GM21381 (cell line): ENCODE measurements at regions not wholly inside any gene's neighbourhood (a gene's known extent, or its start where the extent isn't known, plus 50 kb on each side); places are given as distances from the start of the nearest gene placed in this dataset.
"Not testable (repeated sequence)": the region's sequence is repeated elsewhere in the genome, so short reads cannot be mapped to it uniquely, and the experiment has no call there.

ENCODE experiments used
- ATAC-seq: cut with Tn5 transposase; IDR thresholded peaks from one replicate; pipeline ENCODE4 v1.9.1; 2021; ENCODE audit warnings: mild to moderate bottlenecking, moderate library complexity; ENCODE audit not compliant: unreplicated experiment

DNA sequence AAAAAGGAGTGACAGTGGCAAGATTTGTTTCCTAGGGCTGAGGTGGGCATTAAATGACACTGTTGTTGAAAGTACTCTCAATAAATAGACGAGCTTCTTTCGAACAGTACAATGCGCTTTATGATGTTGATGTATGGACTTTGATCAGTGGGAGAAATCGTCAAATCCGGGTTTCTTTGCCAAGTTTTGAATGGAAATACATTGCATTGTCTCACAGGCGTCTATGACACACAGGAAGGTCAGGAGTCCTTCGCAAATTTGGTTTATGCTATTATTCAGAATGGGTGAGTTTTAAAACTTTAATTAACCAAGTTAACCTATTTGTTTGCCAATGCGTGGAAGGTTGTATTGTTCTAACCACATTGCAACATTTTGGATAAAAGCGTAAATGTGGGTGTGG, 547.3 kb upstream of the SLC35B3 start:
- no peak for ATAC-seq

DNA sequence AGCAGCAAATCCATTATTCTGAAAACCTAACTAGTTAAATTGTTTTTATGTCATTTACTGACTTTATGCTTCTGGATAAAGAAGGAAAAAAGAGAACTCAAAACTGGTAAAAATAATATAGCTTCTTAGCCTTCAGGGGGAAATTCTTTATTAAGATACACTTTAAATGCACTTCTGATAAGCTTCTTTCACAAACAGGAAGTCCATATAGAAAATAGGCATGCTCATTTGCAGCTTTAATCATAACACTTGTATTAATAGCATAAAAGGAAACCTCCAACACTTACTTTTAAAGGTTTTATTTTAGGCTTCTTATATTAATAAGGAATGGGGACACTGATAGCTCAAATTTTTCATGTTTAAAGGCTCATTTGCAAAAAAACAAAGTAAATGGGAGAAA, 538.0 kb upstream of the SLC35B3 start:
- no peak for ATAC-seq

DNA sequence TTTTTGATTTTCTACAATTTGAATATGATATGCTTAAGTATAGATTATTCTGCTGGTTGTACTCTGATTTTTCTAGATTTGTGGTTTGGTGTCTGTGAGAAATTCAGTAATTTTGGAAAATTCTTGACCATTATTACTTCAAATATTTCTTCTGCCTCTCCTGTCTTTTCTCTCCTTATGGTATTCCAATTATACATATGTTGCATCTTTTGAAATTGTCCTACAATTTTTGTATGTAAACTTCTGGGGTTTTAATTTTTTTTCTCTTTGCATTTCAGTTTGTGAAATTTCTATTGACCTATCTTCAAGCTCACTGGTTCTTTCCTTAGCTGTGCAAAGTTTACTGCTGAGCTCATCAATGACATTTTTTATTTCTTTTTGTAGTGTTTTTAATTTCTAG, 534.4 kb upstream of the SLC35B3 start:
- ATAC-seq, result no peak

DNA sequence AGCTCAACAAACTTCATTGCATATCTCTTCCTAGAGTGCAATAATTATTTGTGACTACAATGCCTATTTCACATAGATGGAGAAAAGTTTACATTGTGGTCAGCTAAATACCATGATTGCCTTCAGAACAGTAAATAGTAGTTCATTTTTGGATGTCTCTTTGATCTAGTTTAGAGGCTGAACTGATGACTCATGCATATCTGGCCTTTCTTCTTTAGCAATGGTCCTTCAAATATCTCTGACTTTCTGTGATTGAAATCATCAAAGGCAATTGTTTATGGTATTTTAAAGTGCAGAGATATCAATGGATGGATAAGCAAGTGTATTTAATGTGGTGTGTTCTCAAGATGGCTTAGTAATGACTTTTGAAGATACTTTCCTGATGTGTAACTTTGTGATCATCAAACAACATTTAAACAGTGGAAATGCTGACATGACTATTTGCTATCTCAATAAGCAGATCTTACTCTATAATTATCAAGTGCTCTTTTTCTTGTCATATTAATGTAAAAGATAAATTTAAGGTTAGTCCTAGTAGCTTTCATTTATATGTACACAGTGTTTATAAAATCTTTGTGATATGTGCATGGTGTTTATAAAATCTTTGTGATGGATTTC, 523.7 kb upstream of the SLC35B3 start:
- ATAC-seq, result no peak

DNA sequence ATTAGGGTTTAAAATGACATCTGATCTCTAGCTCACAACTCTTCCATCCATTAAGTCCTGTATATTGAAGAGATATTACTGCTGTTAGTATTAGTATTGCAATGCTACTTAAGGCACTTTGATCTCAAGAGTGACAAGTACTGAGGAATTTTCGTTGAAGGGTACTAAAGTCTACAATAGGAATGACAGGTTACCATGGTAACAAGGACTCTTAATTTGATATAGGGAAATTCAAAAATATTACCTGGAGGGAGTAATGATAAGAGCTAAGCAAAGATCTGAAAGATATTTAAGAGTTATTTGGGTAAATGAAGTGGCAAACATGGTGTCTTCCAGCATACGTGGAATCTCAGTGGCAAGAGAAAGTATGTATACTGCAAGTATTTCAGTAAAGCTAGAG, 518.0 kb upstream of the SLC35B3 start:
- ATAC-seq, result no peak

DNA sequence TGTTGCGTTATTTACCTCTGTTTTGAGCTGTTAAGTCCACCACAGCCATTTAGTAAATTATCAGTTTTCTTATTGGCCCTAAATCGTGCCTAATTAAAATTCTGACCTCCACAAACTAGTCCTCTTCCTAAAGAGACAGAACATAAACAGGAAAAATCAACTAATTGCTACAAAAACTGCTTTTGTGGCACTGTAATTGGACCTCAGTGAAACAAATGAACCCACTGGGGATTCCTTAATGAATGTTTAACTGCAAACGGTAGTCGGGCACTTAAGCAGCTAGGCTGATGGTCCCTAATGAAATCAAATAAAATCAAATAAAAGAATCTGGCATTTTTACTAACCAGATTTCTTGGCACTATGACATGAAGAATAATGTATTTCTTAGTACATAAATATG, 513.4 kb upstream of the SLC35B3 start:
- ATAC-seq, result no peak

DNA sequence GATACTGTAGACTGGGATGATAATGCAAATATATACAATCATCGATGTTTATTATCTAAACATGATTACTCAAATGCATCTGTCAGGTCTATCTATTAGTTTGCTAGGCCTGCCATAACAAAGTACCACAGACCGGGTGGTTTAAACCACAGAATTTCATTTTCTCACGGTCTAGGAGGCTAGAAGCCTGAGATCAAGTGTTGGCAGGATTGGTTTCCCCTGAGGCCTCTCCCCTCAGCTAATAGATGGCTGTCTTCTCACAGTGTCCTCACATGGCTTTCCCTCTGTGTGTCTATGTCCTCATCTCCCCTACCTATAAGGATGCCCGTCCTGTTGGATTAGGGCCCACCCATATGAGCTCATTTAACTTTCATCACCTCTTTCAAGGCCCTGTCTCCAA, 512.6 kb upstream of the SLC35B3 start:
- no peak for ATAC-seq

DNA sequence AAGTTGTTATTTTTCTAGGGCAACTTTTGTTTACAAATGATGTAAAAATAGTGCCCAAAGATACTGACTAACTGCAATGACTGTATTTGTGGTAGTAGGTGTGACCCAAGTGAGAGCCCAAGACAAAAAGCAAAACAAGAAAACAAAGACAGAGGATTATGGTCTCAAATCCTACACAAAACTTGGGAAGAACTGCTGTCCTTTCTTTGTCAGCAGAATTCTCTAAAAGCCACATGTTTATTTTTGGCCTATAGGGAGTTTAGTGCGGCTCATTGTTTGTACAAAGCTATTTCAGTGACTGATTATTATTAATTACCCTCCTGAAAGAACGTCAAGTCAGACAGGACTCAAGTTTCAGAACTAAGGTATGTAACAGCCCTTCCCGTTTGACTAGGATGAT, 509.2 kb upstream of the SLC35B3 start:
- ATAC-seq, result no peak

DNA sequence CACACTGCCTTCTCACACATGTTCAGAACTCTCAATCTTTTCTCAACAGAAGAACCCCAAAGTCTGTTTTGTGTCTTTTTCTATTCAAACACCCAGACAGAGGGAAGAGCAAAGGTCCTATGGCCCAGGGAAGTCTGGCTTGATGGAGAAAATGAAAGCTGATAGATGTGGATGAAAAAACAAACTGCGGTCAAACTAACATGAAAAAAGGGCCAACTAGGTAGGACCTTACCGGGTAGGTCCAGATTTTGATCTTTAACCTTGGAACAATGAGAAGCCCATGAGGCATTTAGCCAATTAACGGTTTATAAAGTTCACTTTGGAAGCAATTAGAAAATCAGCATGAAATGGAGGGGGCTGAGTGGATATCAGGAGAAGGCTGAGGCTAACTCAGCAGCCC, 507.7 kb upstream of the SLC35B3 start:
- no peak for ATAC-seq

DNA sequence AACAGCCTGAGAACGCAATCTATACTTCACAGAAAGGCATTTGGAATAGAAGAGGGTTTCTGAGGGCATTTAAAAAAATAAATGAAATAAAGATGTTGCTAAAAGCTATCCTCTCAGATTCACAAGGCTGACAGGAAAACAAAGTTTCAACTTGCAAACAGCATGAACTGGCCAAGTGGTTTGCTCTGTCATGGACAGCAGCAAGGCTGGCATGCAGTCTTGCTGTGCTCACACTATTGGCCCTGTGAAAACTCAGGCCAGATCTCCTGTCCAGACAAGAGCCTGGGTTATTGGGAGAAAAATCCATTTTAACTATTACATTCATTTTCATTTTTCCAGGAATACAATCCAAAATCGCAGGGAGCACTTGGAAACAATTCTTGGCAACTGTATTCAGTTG, 506.2 kb upstream of the SLC35B3 start:
- no peak for ATAC-seq

DNA sequence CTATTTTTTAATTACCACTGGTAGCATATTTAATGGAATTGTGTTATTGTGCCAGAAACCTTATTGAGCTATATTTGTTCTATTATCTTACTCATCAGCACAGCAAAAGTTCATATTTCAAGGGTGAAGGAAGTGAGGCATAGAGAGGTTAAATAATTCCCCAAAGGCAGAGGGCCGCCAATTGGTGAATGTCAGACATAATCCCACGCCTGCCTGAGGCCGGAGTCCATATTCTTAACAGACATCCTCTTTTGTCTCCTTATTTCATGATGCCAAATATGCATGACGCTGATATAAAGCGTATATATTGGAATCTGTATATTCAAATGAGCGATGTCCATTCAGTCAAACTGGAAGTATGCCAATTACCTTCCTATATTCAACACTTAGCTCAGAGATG, 505.0 kb upstream of the SLC35B3 start:
- ATAC-seq, result no peak

DNA sequence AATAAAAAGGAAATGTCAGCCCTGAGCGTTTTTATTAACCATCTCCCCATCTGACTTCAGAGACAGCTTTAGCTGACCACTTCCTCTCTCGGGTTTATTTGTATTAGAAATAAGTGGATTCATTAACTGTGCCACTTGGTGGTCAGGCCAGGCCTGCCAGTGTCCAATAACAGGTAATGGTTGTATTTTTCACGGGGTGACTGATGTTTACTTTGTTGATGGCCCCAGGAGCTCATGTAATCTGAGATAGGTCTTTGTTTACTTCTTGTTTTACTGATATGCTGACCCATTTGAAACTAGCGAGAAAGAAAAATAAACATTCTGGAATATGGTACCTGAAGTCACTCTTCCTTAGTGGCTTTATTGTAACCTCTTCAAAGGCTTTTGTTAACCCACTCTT, 504.3 kb upstream of the SLC35B3 start:
- no peak for ATAC-seq

DNA sequence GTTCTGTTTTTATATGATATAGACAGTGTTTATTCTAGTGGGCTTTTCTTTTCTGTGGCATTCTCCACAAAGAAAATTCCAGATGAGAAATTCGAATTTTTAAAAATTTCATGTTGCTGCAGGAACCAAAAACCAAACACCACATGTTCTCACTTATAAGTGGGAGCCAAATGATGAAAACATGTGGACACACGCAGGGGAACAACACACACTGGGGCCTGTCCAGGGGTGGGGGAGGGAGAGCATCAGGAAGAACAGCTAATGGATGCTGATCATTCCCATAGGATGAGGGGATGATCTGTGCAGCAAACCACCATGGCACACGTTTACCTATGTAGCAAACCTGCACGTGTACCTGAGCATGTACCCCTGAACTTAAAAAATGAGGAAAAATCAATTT, 499.0 kb upstream of the SLC35B3 start:
- ATAC-seq, result no peak

DNA sequence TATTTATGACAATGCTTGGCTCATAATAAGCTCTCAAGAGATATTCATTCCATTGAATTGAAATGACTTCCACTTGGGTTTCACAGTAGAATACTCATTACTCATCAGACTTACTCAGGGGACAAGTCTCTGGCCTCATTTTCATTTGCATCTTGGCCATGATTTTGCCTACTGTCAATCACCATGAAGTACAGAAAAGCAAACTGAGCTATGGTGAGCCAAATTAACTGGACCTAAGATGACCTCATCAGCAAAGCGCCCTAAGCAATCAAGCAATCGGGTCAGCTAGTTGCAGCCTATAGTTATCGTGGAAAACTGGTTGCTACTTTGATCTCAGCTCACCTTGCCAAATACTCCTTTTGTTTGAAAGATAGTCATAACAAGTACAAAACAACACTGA, 494.7 kb upstream of the SLC35B3 start:
- ATAC-seq, result no peak

DNA sequence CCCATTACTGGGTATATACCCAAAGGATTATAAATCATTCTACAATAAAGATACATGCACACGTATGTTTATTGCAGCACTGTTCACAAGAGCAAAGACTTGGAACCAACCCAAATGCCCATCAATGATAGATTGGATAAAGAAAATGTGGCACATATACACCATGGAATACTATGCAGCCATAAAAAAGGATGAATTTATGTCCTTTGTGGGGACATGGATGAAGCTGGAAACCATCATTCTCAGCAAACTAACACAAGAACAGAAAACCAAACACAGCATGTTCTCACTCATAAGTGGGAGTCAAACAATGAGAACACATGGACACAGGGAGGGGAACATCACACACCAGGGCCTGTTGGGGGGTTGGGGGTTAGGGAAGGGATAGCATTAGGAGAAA, 484.9 kb upstream of the SLC35B3 start:
- ATAC-seq, result not testable (repeated sequence)

DNA sequence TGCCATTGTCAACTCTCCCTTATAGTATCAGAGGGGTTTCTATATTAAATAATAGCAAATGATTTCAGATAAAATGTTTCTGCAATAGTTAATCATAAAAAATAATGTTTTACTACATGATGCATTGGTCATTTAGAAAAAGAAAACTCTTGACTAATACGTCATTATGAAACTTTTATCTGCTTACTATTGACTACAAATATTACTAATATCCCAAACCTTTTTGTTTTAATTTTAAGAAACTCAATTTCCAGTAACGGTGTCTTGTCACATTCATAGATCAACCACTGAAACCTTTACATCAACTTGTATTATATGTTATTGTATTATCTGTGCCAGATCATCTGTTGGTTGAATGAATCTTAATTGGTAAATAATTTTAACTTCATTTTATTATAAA, 482.9 kb upstream of the SLC35B3 start:
- no peak for ATAC-seq

DNA sequence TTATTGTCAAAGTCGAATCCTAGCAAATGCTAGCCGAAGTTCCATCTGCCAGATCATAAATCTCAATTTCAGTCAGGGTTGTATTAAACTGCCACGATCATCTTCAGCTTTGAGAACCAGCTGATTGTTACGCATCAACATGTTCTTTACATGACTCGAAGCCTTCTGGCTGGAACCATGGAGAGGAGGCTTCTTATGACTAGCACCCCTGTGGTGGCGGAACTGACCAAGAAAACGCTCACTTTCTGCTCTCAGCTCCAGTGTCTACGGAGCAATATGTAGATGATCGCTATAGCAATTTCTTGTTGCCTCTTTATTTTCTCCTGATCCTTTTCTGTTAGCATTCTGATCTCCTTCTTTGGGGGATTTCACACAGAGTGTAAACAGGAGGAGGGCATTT, 479.4 kb upstream of the SLC35B3 start:
- ATAC-seq, result no peak

DNA sequence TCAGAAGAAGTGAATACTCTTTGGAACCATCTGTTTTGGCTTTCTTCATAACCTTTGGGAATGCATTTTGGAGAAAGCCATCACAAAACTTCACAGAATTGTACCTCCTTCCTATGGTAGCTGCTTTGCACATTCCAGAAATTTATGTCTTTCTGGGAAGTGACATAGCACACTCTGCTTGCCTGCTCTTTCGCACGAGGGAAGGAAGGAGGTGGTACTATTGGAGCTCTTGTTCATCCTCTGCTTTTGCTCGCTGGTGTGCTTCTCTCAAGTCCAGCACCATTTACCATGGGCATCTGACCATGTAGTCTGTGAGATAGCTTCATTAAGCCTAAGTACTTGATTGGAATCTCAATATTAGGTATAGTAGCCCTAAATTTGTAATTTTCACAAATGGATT, 473.3 kb upstream of the SLC35B3 start:
- ATAC-seq, result no peak

DNA sequence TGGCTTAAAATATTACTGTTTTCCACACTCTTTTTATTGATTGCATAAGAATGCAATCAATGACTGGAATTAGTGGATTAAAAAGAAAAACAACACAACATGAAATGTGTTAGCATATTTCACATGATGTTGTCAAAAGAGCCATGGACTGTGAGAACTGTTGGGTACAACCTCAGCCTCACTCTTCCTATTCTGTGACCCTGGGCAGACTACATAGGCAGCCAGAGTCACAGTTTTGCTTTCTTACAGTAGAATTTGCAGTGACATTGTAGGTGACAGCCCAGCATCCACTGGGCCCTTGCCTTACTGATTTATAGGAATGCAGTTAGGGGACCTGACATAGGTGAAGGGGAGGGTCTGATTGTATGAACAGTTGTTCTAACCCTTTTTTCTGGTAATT, 471.4 kb upstream of the SLC35B3 start:
- no peak for ATAC-seq

DNA sequence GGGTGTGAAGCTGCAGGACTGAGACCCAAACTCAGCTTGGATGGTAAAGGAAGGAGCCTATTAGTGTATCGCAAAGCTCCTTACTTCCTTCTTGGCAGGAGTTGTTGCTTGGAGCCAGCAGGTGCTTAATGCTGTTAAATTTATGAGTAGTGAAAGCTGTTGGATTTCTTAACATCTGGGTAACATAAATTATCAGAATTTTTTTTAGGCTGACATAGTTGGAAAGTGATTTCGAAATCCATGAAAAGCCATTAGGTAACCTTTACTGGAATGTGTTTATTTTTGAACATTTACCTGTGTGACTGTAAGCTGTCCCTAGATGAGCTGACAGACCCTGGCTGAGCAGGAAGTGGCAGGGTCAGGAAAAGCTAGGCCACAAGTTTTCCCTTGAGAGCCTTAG, 470.4 kb upstream of the SLC35B3 start:
- ATAC-seq, result no peak

DNA sequence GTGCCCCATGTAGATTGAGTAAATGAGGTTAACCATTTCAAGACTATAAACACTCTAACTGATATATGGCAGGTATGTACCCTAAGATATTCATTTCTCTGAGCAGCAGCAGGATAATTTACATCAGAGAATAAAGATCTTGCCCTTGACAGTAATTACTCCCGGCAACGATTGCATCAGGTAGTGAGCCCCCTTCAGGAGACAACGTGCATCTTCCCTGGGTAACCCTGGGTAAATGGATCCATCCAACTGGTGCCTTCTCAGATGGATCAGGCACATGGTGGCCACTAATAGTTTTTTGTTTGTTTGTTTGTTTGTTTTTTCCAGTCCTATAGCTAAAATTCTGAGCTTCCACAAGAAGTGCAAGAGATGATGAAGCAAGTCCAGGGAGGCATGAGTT, 469.4 kb upstream of the SLC35B3 start:
- ATAC-seq, result no peak

DNA sequence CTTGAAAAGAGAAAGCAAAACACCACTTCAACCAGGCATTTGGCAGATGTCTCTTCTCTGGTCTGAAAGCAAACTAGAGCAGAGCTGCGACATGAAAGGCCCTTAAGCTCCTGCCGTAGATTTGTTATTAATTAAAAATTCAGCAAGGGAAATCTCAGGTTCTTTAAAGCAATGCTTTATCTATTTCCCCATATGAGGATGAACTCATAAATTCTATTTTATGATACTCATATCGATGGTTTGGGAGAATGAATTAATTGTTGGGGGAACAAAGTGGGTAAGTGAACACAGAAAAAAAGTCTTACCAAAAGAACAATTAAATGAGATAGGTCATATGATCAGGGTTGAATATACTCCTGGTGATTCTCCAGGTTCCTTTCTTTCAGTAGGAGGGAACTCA, 464.7 kb upstream of the SLC35B3 start:
- ATAC-seq, result no peak

DNA sequence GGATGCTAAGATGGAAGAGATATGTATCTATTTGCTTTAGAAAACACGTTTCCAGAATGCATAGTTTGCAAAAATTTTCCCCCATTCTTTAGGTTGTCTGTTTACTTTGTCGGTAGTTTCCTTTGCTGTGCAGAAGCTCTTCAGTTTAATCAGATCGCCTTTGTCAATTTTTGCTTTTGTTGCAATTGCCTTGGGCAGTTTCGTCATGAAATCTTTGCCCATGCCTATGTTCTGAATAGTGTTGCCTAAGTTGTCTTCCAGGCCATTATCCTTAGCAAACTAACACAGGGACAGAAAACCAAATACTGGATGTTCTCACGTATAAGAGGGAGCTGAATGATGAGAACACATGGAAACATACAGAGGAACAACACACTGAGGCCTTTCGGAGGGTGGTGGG, 454.2 kb upstream of the SLC35B3 start:
- ATAC-seq, result no peak

DNA sequence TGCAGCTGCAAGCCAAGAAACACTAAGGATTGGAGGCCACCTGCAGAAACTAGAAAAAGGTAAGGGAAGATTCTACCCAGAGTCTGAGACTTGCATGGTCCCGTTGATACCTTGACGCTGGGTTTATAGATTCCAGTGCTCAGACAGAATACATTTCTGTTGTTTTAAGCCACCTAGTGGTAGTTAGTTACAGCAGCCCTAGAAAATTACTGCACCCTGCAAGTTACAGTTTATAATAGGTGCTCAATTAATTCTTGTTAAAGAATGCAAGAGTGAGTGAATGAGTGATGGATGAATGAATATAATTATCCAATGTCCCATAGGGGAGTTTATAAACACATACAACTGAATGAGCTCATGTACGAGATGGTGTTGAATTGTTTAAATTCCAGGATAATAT, 453.1 kb upstream of the SLC35B3 start:
- no peak for ATAC-seq
